K562 (cell line): ENCODE measurements at regions not wholly inside any gene's neighbourhood (a gene's known extent, or its start where the extent isn't known, plus 50 kb on each side); places are given as distances from the start of the nearest gene placed in this dataset.

Experiments used
- ATAC-seq: fragments of 200-7000 bp; cut with Tn5 transposase; 3 replicates; pipeline ENCODE4 v1.9.1; 2020; ENCODE audit warnings: moderate library complexity
- BruUV-seq: library from RNA; stranded (reverse); fragments of 400-500 nt; replicated peaks from 2 replicates; lab custom pipeline; 2021; lab: Mats Ljungman, UMichigan
- CTCF ChIA-PET: fragments of 300-600 bp; formaldehyde crosslinking; extraction: SDS; loops from one replicate; lab custom pipeline; 2021; ENCODE audit warnings: low intra/inter-chr PET ratio; lab: Yijun Ruan, JAX
- POLR2A ChIA-PET: fragments of 300-600, 350-650 bp; sonication (Branson Sonifier 250); formaldehyde crosslinking; extraction: SDS; loops from one replicate; lab custom pipeline; 2021; ENCODE audit warnings: antibody characterized with exemption, inconsistent platforms; lab: Yijun Ruan, JAX
- DNase-seq, 4 experiments: peaks; one replicate each; pipeline versions ENCODE4 v3.0.0 to v3.0.0-alpha.2; 2011 to 2018; ENCODE audit warnings: low spot score in 3 of 4, mixed read lengths in 3 of 4; ENCODE audit errors: extremely low read depth in 1 of 4
- FAIRE-seq: peaks from 2 replicates; lab custom pipeline; 2011; peaks lifted over from hg19 to GRCh38; lab: Jason Lieb, UNC
- H2AFZ ChIP-seq: 2 replicates; pipeline ENCODE4 v1.6.0; 2011; ENCODE audit warnings: low read depth, low read length, control low read depth, inconsistent platforms
- H3K27ac ChIP-seq: fragments of 200-600 bp; 3 replicates; pipeline ENCODE4 v1.8.0; 2011; ENCODE audit warnings: low read depth, mild to moderate bottlenecking, control low read depth, inconsistent platforms, low read length, moderate library complexity, mixed read lengths; ENCODE audit errors: extremely low read depth
- H3K27me3 ChIP-seq, 2 experiments: fragments of 300-600 bp in 1 of 2; 2 replicates in 1 of 2; 3 replicates in 1 of 2; pipeline versions ENCODE4 v1.6.0 to v1.8.0; 2011; ENCODE audit warnings: inconsistent platforms in 2 of 2, low read length in 2 of 2, mild to moderate bottlenecking in 1 of 2, mixed read lengths in 1 of 2, moderate library complexity in 1 of 2; ENCODE audit not compliant: control insufficient read depth in 2 of 2, insufficient read depth in 2 of 2
- H3K36me3 ChIP-seq: fragments of 300-600 bp; 3 replicates; pipeline ENCODE4 v1.8.0; 2011; ENCODE audit warnings: mild to moderate bottlenecking, low read length, inconsistent platforms; ENCODE audit not compliant: control insufficient read depth, insufficient read depth
- H3K4me1 ChIP-seq, 2 experiments: fragments of 200-600 bp in 1 of 2; replicated peaks in 1 of 2; 2 replicates in 1 of 2; 3 replicates in 1 of 2; pipeline versions ENCODE4 v1.5.1 to v1.8.0; 2011; ENCODE audit warnings: inconsistent platforms in 2 of 2, low read length in 2 of 2, mild to moderate bottlenecking in 1 of 2, mixed read lengths in 1 of 2, moderate library complexity in 1 of 2; ENCODE audit not compliant: control insufficient read depth in 2 of 2, insufficient read depth in 2 of 2
- H3K4me2 ChIP-seq: 2 replicates; pipeline ENCODE4 v1.6.1; 2011; ENCODE audit warnings: low read length, control low read depth, inconsistent platforms, mixed read lengths; ENCODE audit not compliant: insufficient read depth
- H3K4me3 ChIP-seq: fragments of 200-600 bp; sonication (generic), shearing (Covaris generic); 2 replicates; pipeline ENCODE4 v1.5.1; 2016; ENCODE audit warnings: control low read depth, inconsistent platforms
- H3K79me2 ChIP-seq: fragments of 200-600 bp; 3 replicates; pipeline ENCODE4 v1.8.0; 2011; ENCODE audit warnings: low read length, inconsistent platforms; ENCODE audit not compliant: control insufficient read depth, insufficient read depth
- H3K9ac ChIP-seq, 2 experiments: 2 replicates each; pipeline versions ENCODE4 v1.6.0 to v1.6.1; 2011; ENCODE audit warnings: low read depth in 2 of 2, low read length in 2 of 2, control low read depth in 1 of 2, inconsistent platforms in 1 of 2, mild to moderate bottlenecking in 1 of 2, mixed read lengths in 1 of 2; ENCODE audit not compliant: insufficient read depth in 1 of 2
- H3K9me1 ChIP-seq: one replicate; pipeline ENCODE4 v1.6.0; 2011; ENCODE audit warnings: inconsistent platforms, mild to moderate bottlenecking, low read length, moderate library complexity; ENCODE audit not compliant: control insufficient read depth, insufficient read depth
- H3K9me3 ChIP-seq: replicated peaks from 2 replicates; pipeline ENCODE4 v1.5.1; 2011; ENCODE audit warnings: low read depth, low read length, inconsistent platforms; ENCODE audit not compliant: control insufficient read depth, insufficient read depth
- H4K20me1 ChIP-seq: replicated peaks from 2 replicates; pipeline ENCODE4 v1.6.1; 2011; ENCODE audit warnings: low read length, inconsistent platforms, mixed read lengths; ENCODE audit not compliant: control insufficient read depth, insufficient read depth
- ATF4 ChIP-seq: fragments of 450-650 bp; formaldehyde crosslinking; IDR thresholded peaks from 2 replicates; pipeline ENCODE4 v1.4.0; 2022; ENCODE audit warnings: mild to moderate bottlenecking, moderate library complexity
- BCL6 ChIP-seq: fragments of 250-450 bp; sonication (Bioruptor Pico); IDR thresholded peaks from 2 replicates; pipeline ENCODE4 v1.4.0; 2020
- COPS2 ChIP-seq: fragments of 450-650 bp; conservative IDR thresholded peaks from 2 replicates; pipeline ENCODE4 v1.6.1; 2016; ENCODE audit warnings: mild to moderate bottlenecking, moderate library complexity
- E2F4 ChIP-seq: sonication (generic); formaldehyde crosslinking; IDR thresholded peaks from 2 replicates; pipeline ENCODE4 v1.8.0; 2022; ENCODE audit warnings: mild to moderate bottlenecking, low read depth, missing genetic modification reagents
- EZH2 ChIP-seq: IDR thresholded peaks from 2 replicates; pipeline ENCODE4 v1.6.1; 2012; ENCODE audit warnings: low read depth, mild to moderate bottlenecking, inconsistent platforms, low read length, borderline replicate concordance
- HDAC1 ChIP-seq, 2 experiments: fragments of 450-650 bp; IDR thresholded peaks; 2 replicates each; pipeline ENCODE4 v1.6.1; 2016 to 2017; ENCODE audit warnings: inconsistent platforms in 1 of 2, mild to moderate bottlenecking in 1 of 2, moderate library complexity in 1 of 2
- PBX2 ChIP-seq, 2 experiments: IDR thresholded peaks in 1 of 2; conservative IDR thresholded peaks in 1 of 2; 2 replicates each; pipeline ENCODE4 v1.6.1; 2016; ENCODE audit warnings: low read depth in 2 of 2, mild to moderate bottlenecking in 1 of 2, missing compliant biosample characterization in 1 of 2, missing genetic modification characterization in 1 of 2, moderate library complexity in 1 of 2
- POLR3A ChIP-seq: IDR thresholded peaks from 2 replicates; pipeline ENCODE4 v1.6.1; 2011; ENCODE audit warnings: borderline replicate concordance, mild to moderate bottlenecking, moderate library complexity; ENCODE audit not compliant: insufficient read length, insufficient read depth; ENCODE audit errors: extremely low read depth
- TRIM25 ChIP-seq: fragments of 450-650 bp; IDR thresholded peaks from 2 replicates; pipeline ENCODE4 v1.7.0; 2016; ENCODE audit warnings: borderline replicate concordance
- ZNF134 ChIP-seq: fragments of 250-450 bp; sonication (Bioruptor Pico); conservative IDR thresholded peaks from 2 replicates; pipeline ENCODE4 v1.4.0; 2020
- ZNF165 ChIP-seq: fragments of 250-450 bp; sonication (Bioruptor Pico); IDR thresholded peaks from 2 replicates; pipeline ENCODE4 v1.4.0; 2020; ENCODE audit warnings: borderline replicate concordance
- ZNF444 ChIP-seq: fragments of 250-450 bp; sonication (Bioruptor Pico); IDR thresholded peaks from 2 replicates; pipeline ENCODE4 v1.4.0; 2020; ENCODE audit warnings: mild to moderate bottlenecking, moderate library complexity
- ZNF668 ChIP-seq: fragments of 250-450 bp; sonication (Bioruptor Pico); IDR thresholded peaks from 2 replicates; pipeline ENCODE4 v1.8.0; 2022; ENCODE audit warnings: mild to moderate bottlenecking, inconsistent platforms
- ZSCAN32 ChIP-seq: fragments of 450-650 bp; formaldehyde crosslinking; IDR thresholded peaks from 2 replicates; pipeline ENCODE4 v1.4.0; 2020; ENCODE audit warnings: mild to moderate bottlenecking, moderate library complexity
- WGBS: fragments of 100-300 bp; shearing (Covaris generic); methylation state at CpG from one replicate; pipeline ENCODE4 v1.1.6; 2016; ENCODE audit warnings: low coverage, mixed read lengths; ENCODE audit not compliant: insufficient coverage; ENCODE audit errors: missing lambda C conversion rate; 5-methylcytosine and 5-hydroxymethylcytosine counted together
- in situ Hi-C: fragments of 300-500 bp; cut with MboI; formaldehyde crosslinking; loops from 4 replicates; pipeline ENCODE4 v1.15.0; 2018; ENCODE audit warnings: inconsistent platforms, mixed read lengths
- intact Hi-C: fragments of 100-400 bp; cut with micrococcal nuclease; formaldehyde crosslinking; loops from 2 replicates; pipeline ENCODE4 v1.14.2; 2022
- TF ChIP-seq, protein P1 (sequence below): fragments of 450-650 bp; formaldehyde crosslinking; conservative IDR thresholded peaks from 2 replicates; pipeline ENCODE4 v1.4.0; 2022; ENCODE audit warnings: mild to moderate bottlenecking, missing genetic modification characterization

DNA sequence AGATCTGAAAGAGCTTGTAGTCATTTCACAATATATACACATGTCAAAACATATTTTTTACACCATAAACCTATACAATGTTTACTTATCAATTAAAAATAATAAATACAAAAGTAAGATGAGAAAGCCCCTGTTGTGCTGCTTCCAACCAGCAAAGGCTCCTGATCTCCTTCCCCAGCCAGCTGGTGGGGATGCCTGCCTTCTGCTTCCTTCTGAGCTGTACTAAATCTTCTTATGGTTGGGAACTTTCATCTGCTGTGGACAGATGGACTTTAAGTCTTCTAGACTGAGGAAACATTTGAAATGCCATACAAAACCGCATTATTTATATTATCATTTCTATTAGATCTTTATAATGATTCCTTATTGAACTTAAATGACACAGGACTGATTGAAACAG is 745.3 kb upstream of the CHD1 start:
- FAIRE-seq (no peak), ATAC-seq (no peak), DNase-seq (no peak)
- no peaks in the 10 kb centered on the region for H3K27me3 ChIP-seq
- no TSS peak for BruUV-seq
- H3K9ac ChIP-seq, result no peak overlapping the region
- 0 out of 2 replicates have a peak, but pooled peaks cover 2% of the 10 kb centered on the region for H3K9me3 ChIP-seq
- 0% methylated on average over 1 of the region's 1 CpG for WGBS
- intact Hi-C loops, result no loop called here
- no peaks in the 10 kb centered on the region for H3K79me2 ChIP-seq
- no peaks in the 10 kb centered on the region for H3K9me1 ChIP-seq
- CTCF ChIA-PET, result no interaction called here
- no peak overlapping the region for H3K4me3 ChIP-seq
- in situ Hi-C loops, result loop anchor here (25.0 kb wide), 1 partner anchor 1387 kb away; no protein-coding TSS in a partner anchor
- no peaks in the 10 kb centered on the region for H3K36me3 ChIP-seq
- no peaks in the 10 kb centered on the region for H4K20me1 ChIP-seq
- H2AFZ ChIP-seq, result no peak overlapping the region
- H3K27ac ChIP-seq, result no peak overlapping the region
- POLR2A ChIA-PET, result no interaction called here
- no peak overlapping the region for H3K4me2 ChIP-seq
- no peaks in the 10 kb centered on the region for H3K4me1 ChIP-seq
- no peak for TF ChIP-seq TRIM25
- no peak for TF ChIP-seq EZH2
- no peak for TF ChIP-seq ZNF668 (CRISPR knock-in tag)
- no peak for TF ChIP-seq ZNF165 (CRISPR knock-in tag)
- TF ChIP-seq PBX2 (CRISPR knock-in tag; IDR thresholded peaks at IDR 0.05; ENCODE audit: low read depth), result no peak
- no peak for TF ChIP-seq PBX2 (tag; conservative IDR thresholded peaks at IDR 0.05; ENCODE audit: low read depth)
- no peak for TF ChIP-seq HDAC1 (IDR thresholded peaks at IDR 0.05)
- no peak for TF ChIP-seq POLR3A
- TF ChIP-seq, protein P1, sequence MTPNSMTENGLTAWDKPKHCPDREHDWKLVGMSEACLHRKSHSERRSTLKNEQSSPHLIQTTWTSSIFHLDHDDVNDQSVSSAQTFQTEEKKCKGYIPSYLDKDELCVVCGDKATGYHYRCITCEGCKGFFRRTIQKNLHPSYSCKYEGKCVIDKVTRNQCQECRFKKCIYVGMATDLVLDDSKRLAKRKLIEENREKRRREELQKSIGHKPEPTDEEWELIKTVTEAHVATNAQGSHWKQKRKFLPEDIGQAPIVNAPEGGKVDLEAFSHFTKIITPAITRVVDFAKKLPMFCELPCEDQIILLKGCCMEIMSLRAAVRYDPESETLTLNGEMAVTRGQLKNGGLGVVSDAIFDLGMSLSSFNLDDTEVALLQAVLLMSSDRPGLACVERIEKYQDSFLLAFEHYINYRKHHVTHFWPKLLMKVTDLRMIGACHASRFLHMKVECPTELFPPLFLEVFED (CRISPR knock-in tag), result no peak
- no peak for TF ChIP-seq COPS2
- no peak for TF ChIP-seq ZSCAN32 (CRISPR knock-in tag)
- no peak for TF ChIP-seq ZNF444 (CRISPR knock-in tag)
- TF ChIP-seq ATF4, result no peak
- TF ChIP-seq BCL6 (CRISPR knock-in tag), result no peak
- TF ChIP-seq ZNF134 (CRISPR knock-in tag), result no peak
- no peak for TF ChIP-seq E2F4 (CRISPR knock-in tag)
